GM12875 (cell line): ENCODE measurements at regions not wholly inside any gene's neighbourhood (a gene's known extent, or its start where the extent isn't known, plus 50 kb on each side); places are given as distances from the start of the nearest gene placed in this dataset.

Experiments used
- H3K4me3 ChIP-seq: one replicate; pipeline ENCODE4 v1.5.1; 2011; ENCODE audit warnings: low read depth, low read length, control low read depth
- CTCF ChIP-seq: IDR thresholded peaks from 2 replicates; pipeline ENCODE4 v1.5.1; 2011; ENCODE audit warnings: low read depth, mild to moderate bottlenecking, control low read depth, inconsistent platforms, low read length, moderate library complexity, borderline replicate concordance; ENCODE audit not compliant: insufficient read depth

- no peak for TF ChIP-seq CTCF
- no peak overlapping the region for H3K4me3 ChIP-seq
Measured at GRCh38 chr14:55746558-55746957, 166.6 kb downstream of the KTN1 start.

DNA sequence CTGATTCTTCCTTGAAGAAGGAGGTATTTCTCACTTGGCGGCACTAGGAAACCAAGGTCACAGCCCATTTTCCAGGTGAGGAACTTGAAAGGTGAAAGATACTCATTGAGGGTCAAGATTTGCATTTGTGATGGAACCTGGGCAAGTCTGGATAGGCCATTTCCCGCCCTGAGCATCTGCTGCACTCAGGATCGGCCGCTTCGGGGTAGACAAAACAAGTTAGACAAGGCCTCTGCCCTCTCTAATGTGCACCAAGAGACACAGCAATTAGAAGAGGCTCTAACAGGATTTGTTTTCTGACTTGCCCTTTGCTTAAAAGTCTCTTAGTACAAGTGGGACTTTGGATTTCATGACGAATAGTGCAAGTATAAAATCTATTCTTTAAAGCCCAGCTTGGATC, 167.2 kb downstream of the KTN1 start:
- no peak overlapping the region for H3K4me3 ChIP-seq
- TF ChIP-seq CTCF = no peak

GRCh38 chr14:55749201-55749812, 169.3 kb downstream of the KTN1 start:
- no peak for TF ChIP-seq CTCF
- H3K4me3 ChIP-seq = no peak overlapping the region

DNA sequence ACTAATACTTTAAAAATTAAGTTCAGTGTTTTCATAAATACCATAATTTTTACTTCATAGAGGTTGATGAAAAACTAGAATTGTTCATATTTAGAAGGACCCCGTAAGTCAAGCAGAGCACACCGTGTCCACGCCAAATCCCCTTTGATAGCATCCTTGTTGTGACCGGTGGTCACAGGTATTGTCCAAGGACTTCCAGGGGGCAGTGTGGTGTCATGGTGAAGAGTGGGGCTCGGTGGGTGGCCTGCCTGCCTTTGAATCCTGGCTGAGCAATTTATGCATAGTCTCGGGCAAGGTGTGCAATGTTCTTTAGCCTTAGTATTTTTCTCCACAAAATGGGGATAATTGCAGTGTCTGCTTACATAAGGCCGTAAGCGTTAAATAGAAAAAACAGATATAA, 169.9 kb downstream of the KTN1 start:
- TF ChIP-seq CTCF = no peak

DNA sequence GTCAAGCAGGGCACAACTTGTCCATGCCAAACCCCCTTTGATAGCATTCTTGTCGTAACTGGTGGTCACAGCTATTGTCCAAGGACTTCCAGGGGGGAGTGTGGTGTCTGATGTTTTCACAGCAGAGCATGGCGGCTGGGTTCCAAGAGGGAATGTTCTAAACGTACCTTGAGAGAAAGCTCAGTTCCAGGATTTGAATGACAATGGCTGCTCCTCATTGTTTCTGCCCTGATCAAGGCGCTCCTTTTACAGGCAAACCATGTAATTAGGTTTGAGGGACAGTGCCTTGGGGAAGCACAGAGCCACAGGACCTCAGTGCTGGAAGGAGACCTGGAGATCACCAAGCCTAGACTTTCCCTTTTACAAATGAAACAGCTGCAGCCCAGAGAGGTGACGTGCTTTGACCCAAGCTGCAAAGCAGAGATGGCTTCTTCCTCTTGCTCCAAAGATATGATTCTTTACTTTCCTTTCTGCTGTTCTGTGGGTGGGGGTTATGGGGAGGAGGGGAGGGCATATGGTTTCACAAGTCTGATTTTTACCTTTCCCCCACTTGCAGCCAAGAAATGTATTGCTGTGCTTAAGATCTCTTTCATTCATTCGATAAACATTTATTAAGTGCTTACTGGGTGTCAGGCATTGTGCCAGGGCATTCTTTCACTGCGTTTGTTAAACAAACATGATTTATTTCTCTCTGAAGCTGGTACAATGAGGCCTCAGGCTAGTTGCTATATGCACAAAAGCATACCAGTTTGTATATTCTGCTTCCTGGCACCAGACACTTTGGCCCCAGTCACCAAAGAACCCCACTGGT, 172.8 kb downstream of the KTN1 start:
- TF ChIP-seq CTCF = no peak

More for the DNA sequence above, 169.9 kb downstream of the KTN1 start:
- no peak overlapping the region for H3K4me3 ChIP-seq

GRCh38 chr14:55754471-55754870, 174.5 kb downstream of the KTN1 start:
- H3K4me3 ChIP-seq = no peak overlapping the region
- TF ChIP-seq CTCF = no peak

More for the DNA sequence above, 172.8 kb downstream of the KTN1 start:
- H3K4me3 ChIP-seq = no peak overlapping the region

GRCh38 chr14:55754871-55755270, 174.9 kb downstream of the KTN1 start:
- no peak overlapping the region for H3K4me3 ChIP-seq
- TF ChIP-seq CTCF = no peak
